ENCODE measurements at regions not wholly inside any gene's neighbourhood (a gene's known extent, or its start where the extent isn't known, plus 50 kb on each side); places are given as distances from the start of the nearest gene placed in this dataset.

DNA sequence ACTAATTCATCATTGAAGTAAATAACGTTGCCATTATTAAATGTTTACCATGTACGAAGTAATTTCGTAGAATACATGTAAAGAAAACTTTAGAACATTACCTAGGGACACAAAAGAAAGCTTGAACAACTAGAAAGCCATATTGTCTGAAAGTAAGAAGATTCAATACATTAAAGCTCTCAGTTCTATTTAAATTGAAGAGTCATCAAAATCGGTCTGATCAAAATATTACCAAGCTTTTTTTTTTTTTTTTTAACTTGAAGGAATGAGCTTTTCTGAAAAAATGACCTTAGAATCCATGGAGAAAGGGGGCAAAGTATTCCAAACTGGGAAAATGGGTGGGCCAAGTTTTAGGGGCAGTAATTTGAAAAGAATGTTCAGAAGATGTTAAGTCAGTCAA lies 300.8 kb downstream of the GPD2 start (continued):
- TF ChIP-seq, protein P1, sequence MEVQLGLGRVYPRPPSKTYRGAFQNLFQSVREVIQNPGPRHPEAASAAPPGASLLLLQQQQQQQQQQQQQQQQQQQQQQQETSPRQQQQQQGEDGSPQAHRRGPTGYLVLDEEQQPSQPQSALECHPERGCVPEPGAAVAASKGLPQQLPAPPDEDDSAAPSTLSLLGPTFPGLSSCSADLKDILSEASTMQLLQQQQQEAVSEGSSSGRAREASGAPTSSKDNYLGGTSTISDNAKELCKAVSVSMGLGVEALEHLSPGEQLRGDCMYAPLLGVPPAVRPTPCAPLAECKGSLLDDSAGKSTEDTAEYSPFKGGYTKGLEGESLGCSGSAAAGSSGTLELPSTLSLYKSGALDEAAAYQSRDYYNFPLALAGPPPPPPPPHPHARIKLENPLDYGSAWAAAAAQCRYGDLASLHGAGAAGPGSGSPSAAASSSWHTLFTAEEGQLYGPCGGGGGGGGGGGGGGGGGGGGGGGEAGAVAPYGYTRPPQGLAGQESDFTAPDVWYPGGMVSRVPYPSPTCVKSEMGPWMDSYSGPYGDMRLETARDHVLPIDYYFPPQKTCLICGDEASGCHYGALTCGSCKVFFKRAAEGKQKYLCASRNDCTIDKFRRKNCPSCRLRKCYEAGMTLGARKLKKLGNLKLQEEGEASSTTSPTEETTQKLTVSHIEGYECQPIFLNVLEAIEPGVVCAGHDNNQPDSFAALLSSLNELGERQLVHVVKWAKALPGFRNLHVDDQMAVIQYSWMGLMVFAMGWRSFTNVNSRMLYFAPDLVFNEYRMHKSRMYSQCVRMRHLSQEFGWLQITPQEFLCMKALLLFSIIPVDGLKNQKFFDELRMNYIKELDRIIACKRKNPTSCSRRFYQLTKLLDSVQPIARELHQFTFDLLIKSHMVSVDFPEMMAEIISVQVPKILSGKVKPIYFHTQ (CRISPR knock-in tag; IDR thresholded peaks at IDR 0.05): no peak
- TF ChIP-seq NR1H2 (CRISPR knock-in tag; IDR thresholded peaks at IDR 0.05): no peak
- TF ChIP-seq KAT7 (CRISPR knock-in tag; IDR thresholded peaks at IDR 0.05; ENCODE audit: borderline replicate concordance): no peak
- TF ChIP-seq OVOL2 (CRISPR knock-in tag; IDR thresholded peaks at IDR 0.05; ENCODE audit: borderline replicate concordance): no peak

DNA sequence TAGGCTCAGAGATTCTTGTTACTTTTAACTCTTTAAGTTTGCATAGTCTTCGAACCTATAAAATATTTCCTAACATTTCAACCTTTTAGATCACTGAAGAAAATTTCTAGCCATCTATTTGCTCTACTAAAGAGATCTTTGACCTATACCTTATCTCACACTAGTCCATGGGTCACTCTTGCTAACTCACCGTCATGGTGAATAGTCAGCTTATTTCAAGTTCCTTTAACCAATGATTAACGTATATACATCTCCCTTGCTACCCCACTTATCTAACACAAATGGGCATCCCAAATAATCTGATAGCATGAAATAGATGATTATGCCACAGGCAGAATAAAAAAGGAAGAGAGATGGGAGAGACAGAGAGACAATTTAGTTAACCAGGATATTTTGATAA lies 303.1 kb downstream of the GPD2 start:
- Mint-ChIP-seq H3K9me3 (no peaks in the 10 kb centered on the region), H3K27ac (no peak overlapping the region), H3K4me3 (no peak overlapping the region), H3K27me3 (ENCODE audit: low read depth) (no peaks in the 10 kb centered on the region), H3K4me1 (peaks cover 13% of the 10 kb centered on the region), H3K36me3 (no peaks in the 10 kb centered on the region)
- ChIA-PET CTCF (no interaction called here), POLR2A (no interaction called here)
- no peak for TF ChIP-seq SMAD4 (CRISPR knock-in tag; IDR thresholded peaks at IDR 0.05)
- TF ChIP-seq KAT7 (CRISPR knock-in tag; IDR thresholded peaks at IDR 0.05; ENCODE audit: borderline replicate concordance): no peak
- no peak for TF ChIP-seq ELF4 (CRISPR knock-in tag; IDR thresholded peaks at IDR 0.05; ENCODE audit: low read depth)
- TF ChIP-seq ESRRA (CRISPR knock-in tag; IDR thresholded peaks at IDR 0.05; ENCODE audit: borderline replicate concordance): no peak
- TF ChIP-seq, protein P2, sequence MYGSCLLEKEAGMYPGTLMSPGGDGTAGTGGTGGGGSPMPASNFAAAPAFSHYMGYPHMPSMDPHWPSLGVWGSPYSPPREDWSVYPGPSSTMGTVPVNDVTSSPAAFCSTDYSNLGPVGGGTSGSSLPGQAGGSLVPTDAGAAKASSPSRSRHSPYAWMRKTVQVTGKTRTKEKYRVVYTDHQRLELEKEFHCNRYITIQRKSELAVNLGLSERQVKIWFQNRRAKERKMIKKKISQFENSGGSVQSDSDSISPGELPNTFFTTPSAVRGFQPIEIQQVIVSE (CRISPR knock-in tag; IDR thresholded peaks at IDR 0.05; ENCODE audit: borderline replicate concordance): no peak
- TF ChIP-seq, protein P3, sequence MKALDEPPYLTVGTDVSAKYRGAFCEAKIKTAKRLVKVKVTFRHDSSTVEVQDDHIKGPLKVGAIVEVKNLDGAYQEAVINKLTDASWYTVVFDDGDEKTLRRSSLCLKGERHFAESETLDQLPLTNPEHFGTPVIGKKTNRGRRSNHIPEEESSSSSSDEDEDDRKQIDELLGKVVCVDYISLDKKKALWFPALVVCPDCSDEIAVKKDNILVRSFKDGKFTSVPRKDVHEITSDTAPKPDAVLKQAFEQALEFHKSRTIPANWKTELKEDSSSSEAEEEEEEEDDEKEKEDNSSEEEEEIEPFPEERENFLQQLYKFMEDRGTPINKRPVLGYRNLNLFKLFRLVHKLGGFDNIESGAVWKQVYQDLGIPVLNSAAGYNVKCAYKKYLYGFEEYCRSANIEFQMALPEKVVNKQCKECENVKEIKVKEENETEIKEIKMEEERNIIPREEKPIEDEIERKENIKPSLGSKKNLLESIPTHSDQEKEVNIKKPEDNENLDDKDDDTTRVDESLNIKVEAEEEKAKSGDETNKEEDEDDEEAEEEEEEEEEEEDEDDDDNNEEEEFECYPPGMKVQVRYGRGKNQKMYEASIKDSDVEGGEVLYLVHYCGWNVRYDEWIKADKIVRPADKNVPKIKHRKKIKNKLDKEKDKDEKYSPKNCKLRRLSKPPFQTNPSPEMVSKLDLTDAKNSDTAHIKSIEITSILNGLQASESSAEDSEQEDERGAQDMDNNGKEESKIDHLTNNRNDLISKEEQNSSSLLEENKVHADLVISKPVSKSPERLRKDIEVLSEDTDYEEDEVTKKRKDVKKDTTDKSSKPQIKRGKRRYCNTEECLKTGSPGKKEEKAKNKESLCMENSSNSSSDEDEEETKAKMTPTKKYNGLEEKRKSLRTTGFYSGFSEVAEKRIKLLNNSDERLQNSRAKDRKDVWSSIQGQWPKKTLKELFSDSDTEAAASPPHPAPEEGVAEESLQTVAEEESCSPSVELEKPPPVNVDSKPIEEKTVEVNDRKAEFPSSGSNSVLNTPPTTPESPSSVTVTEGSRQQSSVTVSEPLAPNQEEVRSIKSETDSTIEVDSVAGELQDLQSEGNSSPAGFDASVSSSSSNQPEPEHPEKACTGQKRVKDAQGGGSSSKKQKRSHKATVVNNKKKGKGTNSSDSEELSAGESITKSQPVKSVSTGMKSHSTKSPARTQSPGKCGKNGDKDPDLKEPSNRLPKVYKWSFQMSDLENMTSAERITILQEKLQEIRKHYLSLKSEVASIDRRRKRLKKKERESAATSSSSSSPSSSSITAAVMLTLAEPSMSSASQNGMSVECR (CRISPR knock-in tag; IDR thresholded peaks at IDR 0.05; ENCODE audit: borderline replicate concordance): no peak
- TF ChIP-seq, protein P4, sequence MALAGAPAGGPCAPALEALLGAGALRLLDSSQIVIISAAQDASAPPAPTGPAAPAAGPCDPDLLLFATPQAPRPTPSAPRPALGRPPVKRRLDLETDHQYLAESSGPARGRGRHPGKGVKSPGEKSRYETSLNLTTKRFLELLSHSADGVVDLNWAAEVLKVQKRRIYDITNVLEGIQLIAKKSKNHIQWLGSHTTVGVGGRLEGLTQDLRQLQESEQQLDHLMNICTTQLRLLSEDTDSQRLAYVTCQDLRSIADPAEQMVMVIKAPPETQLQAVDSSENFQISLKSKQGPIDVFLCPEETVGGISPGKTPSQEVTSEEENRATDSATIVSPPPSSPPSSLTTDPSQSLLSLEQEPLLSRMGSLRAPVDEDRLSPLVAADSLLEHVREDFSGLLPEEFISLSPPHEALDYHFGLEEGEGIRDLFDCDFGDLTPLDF (CRISPR knock-in tag; IDR thresholded peaks at IDR 0.05): no peak
- TF ChIP-seq, protein P5, sequence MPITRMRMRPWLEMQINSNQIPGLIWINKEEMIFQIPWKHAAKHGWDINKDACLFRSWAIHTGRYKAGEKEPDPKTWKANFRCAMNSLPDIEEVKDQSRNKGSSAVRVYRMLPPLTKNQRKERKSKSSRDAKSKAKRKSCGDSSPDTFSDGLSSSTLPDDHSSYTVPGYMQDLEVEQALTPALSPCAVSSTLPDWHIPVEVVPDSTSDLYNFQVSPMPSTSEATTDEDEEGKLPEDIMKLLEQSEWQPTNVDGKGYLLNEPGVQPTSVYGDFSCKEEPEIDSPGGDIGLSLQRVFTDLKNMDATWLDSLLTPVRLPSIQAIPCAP (CRISPR knock-in tag; IDR thresholded peaks at IDR 0.05): no peak
- TF ChIP-seq OVOL2 (CRISPR knock-in tag; IDR thresholded peaks at IDR 0.05; ENCODE audit: borderline replicate concordance): no peak
- no peak for TF ChIP-seq CREM (CRISPR knock-in tag; IDR thresholded peaks at IDR 0.05)
- TF ChIP-seq, protein P6, sequence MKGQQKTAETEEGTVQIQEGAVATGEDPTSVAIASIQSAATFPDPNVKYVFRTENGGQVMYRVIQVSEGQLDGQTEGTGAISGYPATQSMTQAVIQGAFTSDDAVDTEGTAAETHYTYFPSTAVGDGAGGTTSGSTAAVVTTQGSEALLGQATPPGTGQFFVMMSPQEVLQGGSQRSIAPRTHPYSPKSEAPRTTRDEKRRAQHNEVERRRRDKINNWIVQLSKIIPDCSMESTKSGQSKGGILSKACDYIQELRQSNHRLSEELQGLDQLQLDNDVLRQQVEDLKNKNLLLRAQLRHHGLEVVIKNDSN (CRISPR knock-in tag; IDR thresholded peaks at IDR 0.05): no peak
- no peak for TF ChIP-seq NR2C2 (CRISPR knock-in tag; IDR thresholded peaks at IDR 0.05)
- no peak for TF ChIP-seq ZNF121 (CRISPR knock-in tag; IDR thresholded peaks at IDR 0.05)
- TF ChIP-seq, protein P7, sequence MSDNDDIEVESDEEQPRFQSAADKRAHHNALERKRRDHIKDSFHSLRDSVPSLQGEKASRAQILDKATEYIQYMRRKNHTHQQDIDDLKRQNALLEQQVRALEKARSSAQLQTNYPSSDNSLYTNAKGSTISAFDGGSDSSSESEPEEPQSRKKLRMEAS (CRISPR knock-in tag; IDR thresholded peaks at IDR 0.05): no peak
- no peak for TF ChIP-seq RORB (CRISPR knock-in tag; IDR thresholded peaks at IDR 0.05)
- TF ChIP-seq FOXP1 (CRISPR knock-in tag; IDR thresholded peaks at IDR 0.05; ENCODE audit: borderline replicate concordance): no peak
- TF ChIP-seq HMGA2 (CRISPR knock-in tag; IDR thresholded peaks at IDR 0.05): no peak
- no peak for TF ChIP-seq ZNF263 (CRISPR knock-in tag; IDR thresholded peaks at IDR 0.05; ENCODE audit: low read depth)
- TF ChIP-seq SP1 (CRISPR knock-in tag; conservative IDR thresholded peaks at IDR 0.05): no peak
- no peak for TF ChIP-seq PRRX2 (CRISPR knock-in tag; IDR thresholded peaks at IDR 0.05)
- DNase-seq (ENCODE audit: low spot score) (no peak), ATAC-seq (no peak)
